ENCODE measurements at regions not wholly inside any gene's neighbourhood (a gene's known extent, or its start where the extent isn't known, plus 50 kb on each side); places are given as distances from the start of the nearest gene placed in this dataset.
A peak's percentile ranks its signal among the peaks of the same experiment; 100 is the strongest.

DNA sequence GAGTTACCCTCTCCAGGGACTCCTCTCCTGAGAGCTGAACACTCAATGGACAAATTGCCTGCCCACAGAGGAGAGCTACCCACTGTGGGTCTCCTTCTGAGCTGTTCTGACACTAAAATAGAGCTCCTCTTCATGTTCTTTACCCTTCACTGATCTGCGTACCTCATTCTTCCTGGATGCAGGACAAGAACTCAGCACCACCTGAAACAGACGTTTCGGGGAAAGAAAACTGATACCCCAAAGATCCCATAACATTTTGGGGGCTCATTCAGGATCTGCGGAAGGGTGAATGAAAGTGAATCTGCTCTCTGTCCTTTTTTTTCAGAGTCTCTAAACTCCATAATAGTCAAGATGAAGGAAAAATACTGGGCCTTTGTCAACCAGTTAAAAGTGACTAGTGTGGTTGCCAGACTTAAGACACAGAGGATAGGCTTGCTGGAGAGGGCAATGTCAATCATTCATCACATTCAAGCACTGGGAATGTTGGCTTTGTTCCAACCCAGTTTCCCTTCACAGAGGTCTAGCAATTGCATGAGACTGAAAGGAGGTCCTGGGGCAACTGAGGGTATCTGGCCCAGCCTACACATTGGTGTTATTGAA is 136.7 kb upstream of the SLITRK6 start:
- no peak overlapping the region for H3K27ac ChIP-seq (ENCODE audit: low read depth, low read length)
- H3K36me3 ChIP-seq (ENCODE audit: control insufficient read depth in 5 of 5, insufficient read depth in 5 of 5, low read length in 5 of 5): no peaks in the 10 kb centered on the region
- H3K27me3 ChIP-seq (ENCODE audit: control insufficient read depth in 5 of 5, insufficient read depth in 4 of 5, low read length in 5 of 5): no peaks in the 10 kb centered on the region
- H3K9me3 ChIP-seq (ENCODE audit: control insufficient read depth in 5 of 5, low read length in 5 of 5): peaks cover 7 to 32% (median 31%) of the 10 kb centered on the region in 5 donors
- H3K4me1 ChIP-seq (ENCODE audit: control insufficient read depth in 5 of 5, insufficient read depth in 5 of 5, low read length in 5 of 5): no peaks in the 10 kb centered on the region
- no peak overlapping the region for H3K9ac ChIP-seq (ENCODE audit: low read length in 5 of 5)
- peak overlapping the region in 2 of 5 donors; percentile 18 to 21 for H3K4me3 ChIP-seq (ENCODE audit: low read depth in 1 of 5, low read length in 5 of 5)

DNA sequence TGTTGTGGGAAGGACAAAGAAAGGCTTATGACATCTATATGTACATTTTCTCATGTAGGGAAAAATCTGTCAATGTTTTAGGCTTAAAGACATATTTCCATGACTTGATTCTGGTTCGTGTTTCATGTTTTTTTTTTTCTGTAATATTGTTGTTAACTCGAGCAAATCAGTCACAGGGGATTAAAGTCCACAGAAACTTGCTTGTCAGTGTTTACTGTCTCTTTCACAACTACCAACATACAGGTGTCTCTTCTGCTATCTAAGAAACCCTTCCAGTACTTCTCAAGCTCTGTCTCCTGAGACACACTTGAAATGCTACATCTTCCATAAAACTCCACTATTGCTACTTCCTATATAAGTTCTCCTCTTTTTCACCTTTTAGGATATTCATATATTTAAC is 130.9 kb upstream of the SLITRK6 start:
- H3K4me1 ChIP-seq (ENCODE audit: control insufficient read depth in 5 of 5, insufficient read depth in 5 of 5, low read length in 5 of 5): no peaks in the 10 kb centered on the region
- H3K9ac ChIP-seq (ENCODE audit: low read length in 5 of 5): no peak overlapping the region
- no peaks in the 10 kb centered on the region for H3K36me3 ChIP-seq (ENCODE audit: control insufficient read depth in 5 of 5, insufficient read depth in 5 of 5, low read length in 5 of 5)
- peaks cover 0 to 7% (median 6%) of the 10 kb centered on the region in 5 donors for H3K9me3 ChIP-seq (ENCODE audit: control insufficient read depth in 5 of 5, low read length in 5 of 5)
- H3K27me3 ChIP-seq (ENCODE audit: control insufficient read depth in 5 of 5, insufficient read depth in 4 of 5, low read length in 5 of 5): no peaks in the 10 kb centered on the region
- H3K4me3 ChIP-seq (ENCODE audit: low read depth in 1 of 5, low read length in 5 of 5): no peak overlapping the region
- H3K27ac ChIP-seq (ENCODE audit: low read depth, low read length): no peak overlapping the region

- Histone ChIP-seq H3K27ac (ENCODE audit: low read depth, low read length) (no peak overlapping the region), H3K36me3 (ENCODE audit: control insufficient read depth in 5 of 5, insufficient read depth in 5 of 5, low read length in 5 of 5) (no peaks in the 10 kb centered on the region), H3K27me3 (ENCODE audit: control insufficient read depth in 5 of 5, insufficient read depth in 4 of 5, low read length in 5 of 5) (no peaks in the 10 kb centered on the region), H3K9me3 (ENCODE audit: control insufficient read depth in 5 of 5, low read length in 5 of 5) (peaks cover 0 to 8% (median 2%) of the 10 kb centered on the region in 5 donors), H3K4me3 (ENCODE audit: low read depth in 1 of 5, low read length in 5 of 5) (no peak overlapping the region), H3K4me1 (ENCODE audit: control insufficient read depth in 5 of 5, insufficient read depth in 5 of 5, low read length in 5 of 5) (no peaks in the 10 kb centered on the region), H3K9ac (ENCODE audit: low read length in 5 of 5) (no peak overlapping the region)
Measured at GRCh38 chr13:85910962-85911361, 111.7 kb upstream of the SLITRK6 start.

- no peak overlapping the region for H3K9ac ChIP-seq (ENCODE audit: low read length in 5 of 5)
- H3K27ac ChIP-seq (ENCODE audit: low read depth, low read length): no peak overlapping the region
- H3K36me3 ChIP-seq (ENCODE audit: control insufficient read depth in 5 of 5, insufficient read depth in 5 of 5, low read length in 5 of 5): no peaks in the 10 kb centered on the region
- H3K4me3 ChIP-seq (ENCODE audit: low read depth in 1 of 5, low read length in 5 of 5): no peak overlapping the region
- H3K27me3 ChIP-seq (ENCODE audit: control insufficient read depth in 5 of 5, insufficient read depth in 4 of 5, low read length in 5 of 5): peaks cover 0 to 4% (median 0%) of the 10 kb centered on the region in 5 donors
- no peaks in the 10 kb centered on the region for H3K4me1 ChIP-seq (ENCODE audit: control insufficient read depth in 5 of 5, insufficient read depth in 5 of 5, low read length in 5 of 5)
- no peaks in the 10 kb centered on the region for H3K9me3 ChIP-seq (ENCODE audit: control insufficient read depth in 5 of 5, low read length in 5 of 5)
Measured at GRCh38 chr13:85900521-85900920, 101.3 kb upstream of the SLITRK6 start.

DNA sequence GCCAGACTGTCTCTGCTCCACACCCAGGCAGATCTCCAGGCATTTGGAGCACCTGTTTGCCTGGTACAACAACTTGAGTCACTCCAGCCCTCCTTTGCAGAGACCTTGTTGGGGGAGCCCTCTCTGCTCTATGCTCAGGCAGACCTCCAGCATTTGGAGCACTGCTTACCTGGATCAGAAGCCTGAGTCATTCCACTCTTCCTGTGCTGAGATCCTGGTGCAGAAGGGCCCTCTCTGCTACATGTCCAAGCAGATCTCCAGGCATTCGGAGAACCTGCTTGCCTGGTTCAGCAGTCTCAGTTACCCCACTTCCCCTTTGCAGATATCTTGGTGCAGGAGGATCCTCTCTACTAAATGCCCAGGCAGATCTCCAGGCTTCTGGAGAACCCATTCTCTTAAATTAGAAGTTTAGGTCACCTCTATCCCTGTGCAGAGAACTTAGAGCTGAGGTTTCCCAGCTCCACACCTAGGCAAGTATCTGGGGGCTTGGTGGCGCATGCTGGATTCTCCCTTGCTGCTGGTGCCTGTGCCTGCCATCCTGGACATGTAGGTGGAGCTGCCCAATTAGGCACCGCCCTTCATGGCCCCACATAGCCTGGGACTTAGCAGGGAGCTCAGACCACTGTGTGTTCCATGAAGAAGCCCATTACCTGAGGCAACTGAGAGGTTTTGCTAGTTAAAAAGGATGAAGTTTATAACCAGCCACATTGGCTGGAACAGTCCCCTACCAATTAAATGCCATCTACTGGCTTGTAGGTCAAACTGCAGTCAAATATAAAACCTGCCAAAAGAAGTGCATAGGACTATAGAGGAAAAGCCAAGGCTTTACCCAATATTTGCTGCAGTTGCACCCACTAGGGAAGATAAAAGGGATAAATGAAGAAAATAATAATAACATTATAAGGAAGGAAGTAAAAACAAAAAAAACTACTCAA is 97.6 kb upstream of the SLITRK6 start:
- Histone ChIP-seq H3K4me3 (ENCODE audit: low read depth in 1 of 5, low read length in 5 of 5) (no peak overlapping the region), H3K9me3 (ENCODE audit: control insufficient read depth in 5 of 5, low read length in 5 of 5) (no peaks in the 10 kb centered on the region), H3K36me3 (ENCODE audit: control insufficient read depth in 5 of 5, insufficient read depth in 5 of 5, low read length in 5 of 5) (no peaks in the 10 kb centered on the region), H3K27me3 (ENCODE audit: control insufficient read depth in 5 of 5, insufficient read depth in 4 of 5, low read length in 5 of 5) (peaks cover 0 to 4% (median 0%) of the 10 kb centered on the region in 5 donors), H3K9ac (ENCODE audit: low read length in 5 of 5) (no peak overlapping the region), H3K27ac (ENCODE audit: low read depth, low read length) (no peak overlapping the region), H3K4me1 (ENCODE audit: control insufficient read depth in 5 of 5, insufficient read depth in 5 of 5, low read length in 5 of 5) (no peaks in the 10 kb centered on the region)

- no peaks in the 10 kb centered on the region for H3K9me3 ChIP-seq (ENCODE audit: control insufficient read depth in 5 of 5, low read length in 5 of 5)
- H3K9ac ChIP-seq (ENCODE audit: low read length in 5 of 5): no peak overlapping the region
- no peaks in the 10 kb centered on the region for H3K36me3 ChIP-seq (ENCODE audit: control insufficient read depth in 5 of 5, insufficient read depth in 5 of 5, low read length in 5 of 5)
Measured at GRCh38 chr13:85887406-85887805, 88.2 kb upstream of the SLITRK6 start.

GRCh38 chr13:85879014-85879413 is 79.8 kb upstream of the SLITRK6 start:
- no peak overlapping the region for H3K4me3 ChIP-seq (ENCODE audit: low read depth in 1 of 5, low read length in 5 of 5)
- no peaks in the 10 kb centered on the region for H3K4me1 ChIP-seq (ENCODE audit: control insufficient read depth in 5 of 5, insufficient read depth in 5 of 5, low read length in 5 of 5)
- H3K9ac ChIP-seq (ENCODE audit: low read length in 5 of 5): no peak overlapping the region
- H3K36me3 ChIP-seq (ENCODE audit: control insufficient read depth in 5 of 5, insufficient read depth in 5 of 5, low read length in 5 of 5): no peaks in the 10 kb centered on the region
- H3K27me3 ChIP-seq (ENCODE audit: control insufficient read depth in 5 of 5, insufficient read depth in 4 of 5, low read length in 5 of 5): no peaks in the 10 kb centered on the region
- no peak overlapping the region for H3K27ac ChIP-seq (ENCODE audit: low read depth, low read length)
- no peaks in the 10 kb centered on the region for H3K9me3 ChIP-seq (ENCODE audit: control insufficient read depth in 5 of 5, low read length in 5 of 5)

More at GRCh38 chr13:85887406-85887805, 88.2 kb upstream of the SLITRK6 start:
- Histone ChIP-seq H3K27ac (ENCODE audit: low read depth, low read length) (no peak overlapping the region), H3K4me3 (ENCODE audit: low read depth in 1 of 5, low read length in 5 of 5) (no peak overlapping the region), H3K4me1 (ENCODE audit: control insufficient read depth in 5 of 5, insufficient read depth in 5 of 5, low read length in 5 of 5) (no peaks in the 10 kb centered on the region), H3K27me3 (ENCODE audit: control insufficient read depth in 5 of 5, insufficient read depth in 4 of 5, low read length in 5 of 5) (no peaks in the 10 kb centered on the region)

DNA sequence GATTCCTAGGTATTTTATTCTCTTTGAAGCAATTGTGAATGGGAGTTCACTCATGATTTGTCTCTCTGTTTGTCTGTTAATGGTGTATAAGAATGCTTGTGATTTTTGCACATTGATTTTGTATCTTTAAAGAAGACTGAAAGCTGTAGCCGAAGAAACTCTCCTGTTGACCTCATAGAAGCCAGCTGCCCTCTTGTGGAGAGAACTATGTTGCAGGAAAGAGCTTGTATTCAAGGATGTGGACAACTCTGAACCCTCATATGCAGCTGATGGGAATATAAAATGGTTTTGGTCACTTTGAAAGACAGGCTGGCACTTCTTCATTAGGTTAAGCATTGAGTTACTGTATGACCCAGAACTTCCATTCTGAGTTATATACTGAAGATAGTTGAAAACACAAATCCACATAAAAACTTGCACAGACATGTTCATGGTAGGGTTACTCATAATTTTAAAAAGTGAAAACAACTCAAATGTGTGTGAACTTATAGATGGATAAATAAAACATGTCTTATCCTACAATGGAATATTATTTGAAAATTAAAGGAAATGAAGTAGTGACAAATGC is 65.8 kb upstream of the SLITRK6 start:
- Histone ChIP-seq H3K9me3 (ENCODE audit: control insufficient read depth in 5 of 5, low read length in 5 of 5) (peaks cover 0 to 2% (median 0%) of the 10 kb centered on the region in 5 donors), H3K27ac (ENCODE audit: low read depth, low read length) (no peak overlapping the region)

GRCh38 chr13:85853901-85854663 is 54.9 kb upstream of the SLITRK6 start:
- Histone ChIP-seq H3K27ac (ENCODE audit: low read depth, low read length) (no peak overlapping the region), H3K4me1 (ENCODE audit: control insufficient read depth in 5 of 5, insufficient read depth in 5 of 5, low read length in 5 of 5) (no peaks in the 10 kb centered on the region), H3K36me3 (ENCODE audit: control insufficient read depth in 5 of 5, insufficient read depth in 5 of 5, low read length in 5 of 5) (no peaks in the 10 kb centered on the region), H3K4me3 (ENCODE audit: low read depth in 1 of 5, low read length in 5 of 5) (no peak overlapping the region), H3K27me3 (ENCODE audit: control insufficient read depth in 5 of 5, insufficient read depth in 4 of 5, low read length in 5 of 5) (no peaks in the 10 kb centered on the region), H3K9ac (ENCODE audit: low read length in 5 of 5) (no peak overlapping the region), H3K9me3 (ENCODE audit: control insufficient read depth in 5 of 5, low read length in 5 of 5) (peaks cover 0 to 24% (median 3%) of the 10 kb centered on the region in 5 donors)

More for the DNA sequence above, 65.8 kb upstream of the SLITRK6 start:
- Histone ChIP-seq H3K4me3 (ENCODE audit: low read depth in 1 of 5, low read length in 5 of 5) (no peak overlapping the region), H3K9ac (ENCODE audit: low read length in 5 of 5) (no peak overlapping the region), H3K36me3 (ENCODE audit: control insufficient read depth in 5 of 5, insufficient read depth in 5 of 5, low read length in 5 of 5) (no peaks in the 10 kb centered on the region), H3K27me3 (ENCODE audit: control insufficient read depth in 5 of 5, insufficient read depth in 4 of 5, low read length in 5 of 5) (no peaks in the 10 kb centered on the region), H3K4me1 (ENCODE audit: control insufficient read depth in 5 of 5, insufficient read depth in 5 of 5, low read length in 5 of 5) (no peaks in the 10 kb centered on the region)
